LoVo (cell line): ENCODE measurements at regions not wholly inside any gene's neighbourhood (a gene's known extent, or its start where the extent isn't known, plus 50 kb on each side); places are given as distances from the start of the nearest gene placed in this dataset.

ENCODE experiments used
- DNase-seq: peaks from one replicate; pipeline ENCODE4 v3.0.0-alpha.2; 2016; ENCODE audit warnings: low spot score

DNA sequence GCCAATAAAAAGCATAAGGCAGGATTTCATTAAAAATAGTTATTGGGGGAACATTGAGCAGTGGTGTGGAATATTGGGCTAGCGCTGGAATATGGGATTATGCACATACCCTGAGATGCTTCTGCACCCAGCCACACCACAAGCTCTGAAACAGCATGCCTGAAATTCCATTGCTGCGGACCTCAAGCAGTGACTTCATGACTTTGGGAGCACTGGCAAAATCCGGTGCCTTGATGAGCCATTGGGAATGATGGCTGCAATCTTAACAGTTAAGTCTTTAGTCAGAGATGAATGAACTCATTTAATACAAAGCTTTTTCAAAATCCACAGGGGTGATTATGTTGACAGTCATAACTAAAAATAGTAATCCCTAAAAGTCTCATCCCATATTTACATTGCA is 274.7 kb upstream of the MTPN start:
- no peak for DNase-seq

DNA sequence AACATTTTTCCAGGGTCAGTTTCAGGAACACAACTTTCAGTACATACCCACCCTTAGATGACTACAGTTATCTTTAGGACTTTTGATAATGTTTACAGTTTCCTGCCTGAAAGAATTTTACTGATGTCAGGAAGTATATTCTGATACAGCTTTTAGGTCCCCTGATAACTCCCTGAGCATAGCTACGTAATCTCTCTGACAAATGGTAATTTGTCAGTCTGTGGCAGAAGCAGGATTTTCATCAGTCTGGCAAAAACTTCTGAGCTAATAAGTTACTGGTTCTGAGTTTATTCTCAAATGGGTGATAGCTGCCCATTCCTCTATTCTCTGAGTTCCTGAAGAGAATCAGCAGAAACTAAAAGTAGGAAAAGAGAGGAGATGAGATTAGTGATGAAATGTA is 270.1 kb upstream of the MTPN start:
- no peak for DNase-seq

GRCh38 chr7:136245327-136246004 is 268.3 kb upstream of the MTPN start:
- no peak for DNase-seq

GRCh38 chr7:136234040-136234439 is 256.9 kb upstream of the MTPN start:
- no peak for DNase-seq

DNA sequence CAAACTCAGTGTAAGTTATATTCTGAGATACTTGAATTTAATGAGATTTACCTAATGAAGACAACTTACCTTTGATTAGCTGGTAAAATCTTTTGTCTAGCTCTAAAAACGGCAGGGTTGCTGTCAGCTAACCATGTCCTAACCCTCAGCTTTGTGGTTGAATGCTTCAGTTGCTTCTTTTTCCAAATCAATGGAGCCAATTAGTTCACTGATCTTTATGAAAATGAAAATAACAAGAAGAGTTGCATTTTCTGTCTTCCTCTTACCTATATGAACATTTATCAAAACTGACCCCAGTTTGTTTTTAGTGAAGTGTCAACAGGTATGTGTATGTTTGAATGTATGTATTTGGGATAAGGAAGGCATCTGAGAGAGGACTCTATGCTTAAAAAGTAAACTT is 253.1 kb upstream of the MTPN start:
- no peak for DNase-seq

DNA sequence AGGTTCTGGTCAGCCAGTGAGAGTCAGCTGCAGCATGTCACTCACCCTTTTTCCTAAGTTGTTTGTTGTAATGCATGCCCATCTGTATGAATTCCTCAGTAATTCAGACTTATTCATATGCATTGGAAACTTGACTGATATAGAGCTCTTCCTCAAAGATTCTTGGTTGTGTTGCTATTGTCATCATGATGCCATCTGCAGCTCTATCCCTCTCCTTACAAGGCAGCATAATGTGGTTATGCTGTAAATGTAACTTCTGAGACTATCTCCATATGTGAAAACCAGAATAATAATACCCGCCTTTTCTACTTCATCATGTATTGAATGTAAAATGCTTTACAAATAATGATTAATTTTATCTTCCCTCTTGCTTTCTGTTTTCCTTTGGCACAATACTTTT is 252.6 kb upstream of the MTPN start:
- DNase-seq = no peak

GRCh38 chr7:136228171-136228570 is 251.0 kb upstream of the MTPN start:
- no peak for DNase-seq

GRCh38 chr7:136214356-136214755 is 237.2 kb upstream of the MTPN start:
- no peak for DNase-seq

DNA sequence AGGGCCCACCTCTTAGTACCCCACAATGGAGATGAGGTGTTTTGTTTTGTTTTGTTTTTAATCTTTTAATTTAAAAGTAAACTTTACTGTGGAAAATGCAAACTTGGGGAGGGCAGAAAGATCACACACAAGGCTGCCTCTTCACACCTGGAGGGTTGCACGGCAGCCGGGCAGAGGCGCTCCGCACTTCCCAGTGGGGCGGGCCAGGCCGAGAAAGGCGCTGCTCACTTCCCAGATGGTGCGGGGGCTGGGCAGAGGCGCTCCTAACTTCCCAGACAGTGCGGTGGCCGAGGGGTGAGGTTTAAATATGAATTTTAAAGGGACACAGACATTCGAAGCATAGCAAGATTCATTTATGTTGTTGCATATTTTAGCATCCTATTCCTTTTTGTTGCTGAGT is 235.9 kb upstream of the MTPN start:
- no peak for DNase-seq

GRCh38 chr7:136210664-136211063 is 233.5 kb upstream of the MTPN start:
- no peak for DNase-seq

DNA sequence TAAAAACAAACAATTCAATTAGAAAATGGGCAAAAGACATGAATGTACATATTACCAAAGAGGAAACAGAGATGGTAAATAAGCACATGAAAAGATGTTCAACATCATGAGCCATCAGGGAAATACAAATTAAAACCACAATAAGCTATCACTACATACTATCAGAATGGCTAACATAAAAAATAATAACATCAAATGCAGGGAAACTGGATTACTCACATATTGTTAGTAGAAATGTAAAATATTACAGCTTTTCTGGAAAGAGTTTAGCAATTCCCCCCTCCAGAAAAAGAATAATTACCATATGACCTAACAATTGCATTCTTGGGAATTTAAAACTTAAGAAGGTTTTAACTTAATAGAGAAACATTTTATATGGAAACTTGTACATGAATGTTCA is 232.9 kb upstream of the MTPN start:
- DNase-seq = no peak

DNA sequence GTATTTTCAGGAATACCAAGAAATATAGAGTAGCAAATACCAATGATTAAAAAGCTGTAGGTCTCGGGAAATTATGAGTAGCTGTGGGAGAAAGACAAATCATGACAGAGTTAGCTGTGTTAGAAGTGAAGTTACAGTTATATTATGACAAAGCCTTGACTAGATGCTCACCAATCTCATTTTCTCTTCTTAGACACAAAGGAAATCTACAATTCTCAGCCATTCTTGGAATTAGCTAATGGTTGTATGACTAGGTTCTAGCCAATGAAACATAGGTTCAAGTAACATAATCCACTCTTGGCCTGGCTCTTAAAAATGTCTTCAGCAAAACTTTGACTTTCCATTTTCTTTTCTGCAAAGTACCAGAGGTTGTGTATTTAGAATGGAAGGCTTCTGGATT is 228.8 kb upstream of the MTPN start:
- no peak for DNase-seq

GRCh38 chr7:136198168-136198567 is 221.0 kb upstream of the MTPN start:
- DNase-seq = no peak

DNA sequence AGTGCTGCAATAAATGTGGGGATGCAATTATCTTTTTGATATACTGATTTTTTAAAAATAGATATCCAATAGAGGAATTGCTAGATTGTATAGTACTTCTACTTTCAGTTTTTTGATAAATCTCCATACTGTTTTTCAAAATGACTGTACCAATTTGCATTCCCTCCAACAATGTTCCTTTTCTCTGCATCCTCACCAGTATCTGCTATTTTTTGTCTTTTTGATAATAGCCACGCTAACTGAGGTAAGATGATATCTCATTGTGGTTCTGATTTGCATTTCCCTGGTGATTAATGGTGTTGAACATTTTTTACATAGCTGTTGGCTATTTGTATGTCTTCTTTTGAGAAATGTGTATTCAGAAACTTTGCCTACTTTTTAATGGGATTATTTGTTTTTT is 217.7 kb upstream of the MTPN start:
- DNase-seq = no peak

- DNase-seq = no peak
Measured at GRCh38 chr7:136193940-136194339, 216.8 kb upstream of the MTPN start.

DNA sequence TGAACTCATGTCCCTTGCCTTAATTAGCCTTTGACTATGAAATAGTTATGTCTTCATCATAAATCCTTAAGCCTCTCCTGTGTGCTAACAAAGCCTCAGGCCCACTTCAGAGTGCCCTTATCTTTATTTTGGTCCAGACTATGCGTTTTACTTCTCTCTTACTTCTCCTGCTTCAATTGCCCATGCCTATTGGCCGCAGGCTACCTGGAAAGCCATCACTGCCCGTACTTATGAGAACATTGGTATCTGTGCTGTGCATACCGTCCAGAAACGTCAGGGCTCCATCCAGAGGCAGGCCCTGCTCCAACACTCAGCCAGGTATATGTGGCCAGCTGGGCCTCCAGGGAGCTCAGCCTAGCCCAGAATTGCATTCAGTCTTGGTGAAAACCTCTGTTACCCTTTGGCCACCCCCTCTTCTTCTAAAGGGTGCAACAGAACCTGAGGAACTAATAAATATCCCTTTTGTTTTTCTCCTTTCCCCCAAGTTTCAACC is 212.4 kb upstream of the MTPN start:
- DNase-seq = no peak

DNA sequence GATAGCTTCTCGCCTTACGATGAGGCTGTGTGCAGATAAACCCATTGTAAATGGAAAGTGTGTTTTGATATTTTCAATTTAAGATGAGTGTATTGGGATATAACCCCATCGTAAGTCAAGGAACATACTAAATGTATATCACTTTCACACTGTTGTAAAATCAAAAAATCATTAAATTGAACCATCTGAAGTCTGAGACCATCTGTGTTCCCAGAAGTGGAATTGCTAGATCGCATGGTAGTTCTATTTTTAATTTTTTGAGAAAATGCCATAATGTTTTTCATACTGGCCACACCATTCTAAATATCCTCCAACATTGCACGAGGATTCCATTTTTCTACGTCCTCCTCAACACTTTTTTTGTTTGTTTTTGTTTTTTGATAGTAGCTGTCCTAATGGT is 209.1 kb upstream of the MTPN start:
- no peak for DNase-seq

DNA sequence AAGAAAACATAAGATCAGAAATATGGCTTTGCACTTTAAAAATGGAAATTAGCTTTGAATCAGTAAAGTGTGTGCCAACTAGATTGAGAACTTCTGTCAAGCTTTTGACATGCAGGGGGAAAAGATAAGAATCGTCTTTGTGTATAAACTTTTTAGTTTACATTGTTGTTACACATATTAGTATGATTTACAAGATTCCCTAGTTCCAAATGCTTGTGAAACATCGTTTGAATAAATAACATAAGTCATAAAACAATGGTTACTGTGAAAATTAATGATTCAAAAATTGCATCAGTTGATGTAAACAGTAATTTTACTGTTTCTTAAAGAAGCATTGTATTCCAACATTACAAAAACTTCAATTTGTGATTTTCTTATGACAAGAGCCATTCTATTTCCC is 207.6 kb upstream of the MTPN start:
- DNase-seq = no peak

DNA sequence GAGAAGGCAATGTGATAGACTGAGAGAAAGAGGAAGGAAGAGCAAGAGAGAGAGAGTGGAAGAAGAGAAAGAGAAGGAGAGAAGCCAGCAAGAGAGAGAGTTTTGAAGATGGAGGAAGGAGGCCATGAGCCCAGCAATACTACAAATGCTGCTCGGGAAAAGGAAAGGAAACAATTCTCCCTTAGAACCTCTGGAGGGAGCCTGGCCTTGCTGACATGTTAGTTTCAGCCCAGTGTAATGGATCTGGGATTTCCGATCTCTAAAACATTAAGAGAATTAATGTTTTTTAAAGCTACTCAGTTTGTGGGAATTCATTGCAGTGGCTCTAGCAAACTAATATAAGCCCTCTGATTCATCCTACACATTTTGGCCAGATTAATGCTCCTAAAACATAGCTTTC is 206.8 kb upstream of the MTPN start:
- no peak for DNase-seq

- no peak for DNase-seq
Measured at GRCh38 chr7:136180984-136181383, 203.8 kb upstream of the MTPN start.

- no peak for DNase-seq
Measured at GRCh38 chr7:136179851-136180721, 202.9 kb upstream of the MTPN start.

DNA sequence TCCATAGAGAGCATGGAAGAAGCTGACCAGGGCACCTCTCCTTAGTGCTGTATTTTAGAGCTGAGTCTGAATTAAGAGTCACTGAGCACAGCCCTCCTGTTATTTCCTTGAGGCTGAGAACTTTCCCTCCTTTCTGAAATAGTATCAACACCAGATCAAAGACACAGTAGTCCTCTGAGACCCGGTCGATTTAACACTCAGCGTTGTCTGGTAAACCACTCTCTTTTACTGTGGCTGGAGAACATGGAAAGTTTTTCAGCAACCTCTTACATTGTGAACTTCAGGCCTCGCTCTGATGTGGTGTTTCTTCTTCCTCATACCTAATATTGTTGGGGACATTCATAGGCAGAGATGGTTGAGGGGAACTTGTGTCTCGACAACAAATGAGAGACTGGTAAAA is 202.0 kb upstream of the MTPN start:
- DNase-seq = no peak

GRCh38 chr7:136174477-136175125 is 197.4 kb upstream of the MTPN start:
- no peak for DNase-seq
